ENCODE measurements at regions not wholly inside any gene's neighbourhood (a gene's known extent, or its start where the extent isn't known, plus 50 kb on each side); places are given as distances from the start of the nearest gene placed in this dataset.

- TF ChIP-seq CTCF (IDR thresholded peaks at IDR 0.05; ENCODE audit: low read depth, low read length) (no peak), EZH2phosphoT487 (IDR thresholded peaks at IDR 0.05; ENCODE audit: low read depth) (no peak)
These were observed 448.5 kb upstream of the CCL2 start for GRCh38 chr17:33806631-33807030.

Data from OCI-LY3 (cell line).